ENCODE measurements at regions not wholly inside any gene's neighbourhood (a gene's known extent, or its start where the extent isn't known, plus 50 kb on each side); places are given as distances from the start of the nearest gene placed in this dataset.

- no peak for DNase-seq (ENCODE audit: low read depth)
Observed at GRCh38 chr7:47043304-47043703, 538.6 kb downstream of the TNS3 start.

DNA sequence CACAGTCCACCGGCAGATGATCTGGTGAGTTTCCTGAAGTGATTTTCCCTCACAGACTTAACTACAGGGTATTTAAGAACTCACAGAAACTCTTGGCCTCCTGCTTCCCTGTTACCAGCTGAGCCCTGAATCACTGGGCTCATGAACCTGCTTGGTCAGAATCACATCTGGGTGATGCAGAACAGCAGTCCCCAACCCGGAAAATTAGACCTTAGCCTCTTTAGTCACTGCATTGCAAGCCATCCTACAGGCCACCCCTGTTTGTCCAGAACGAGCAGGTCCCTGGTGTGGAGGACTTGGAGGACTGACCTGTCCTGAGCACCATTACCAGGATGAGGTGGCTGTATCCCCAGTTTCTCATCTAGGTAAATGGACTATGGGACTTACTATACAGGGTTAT lies 539.2 kb downstream of the TNS3 start:
- DNase-seq (ENCODE audit: low read depth), result no peak

GRCh38 chr7:47040795-47041347 lies 541.0 kb downstream of the TNS3 start:
- no peak for DNase-seq (ENCODE audit: low read depth)

GRCh38 chr7:47039904-47040303 lies 542.0 kb downstream of the TNS3 start:
- no peak for DNase-seq (ENCODE audit: low read depth)

- DNase-seq (ENCODE audit: low read depth), result no peak
Observed at GRCh38 chr7:47039089-47039648, 542.7 kb downstream of the TNS3 start.

DNA sequence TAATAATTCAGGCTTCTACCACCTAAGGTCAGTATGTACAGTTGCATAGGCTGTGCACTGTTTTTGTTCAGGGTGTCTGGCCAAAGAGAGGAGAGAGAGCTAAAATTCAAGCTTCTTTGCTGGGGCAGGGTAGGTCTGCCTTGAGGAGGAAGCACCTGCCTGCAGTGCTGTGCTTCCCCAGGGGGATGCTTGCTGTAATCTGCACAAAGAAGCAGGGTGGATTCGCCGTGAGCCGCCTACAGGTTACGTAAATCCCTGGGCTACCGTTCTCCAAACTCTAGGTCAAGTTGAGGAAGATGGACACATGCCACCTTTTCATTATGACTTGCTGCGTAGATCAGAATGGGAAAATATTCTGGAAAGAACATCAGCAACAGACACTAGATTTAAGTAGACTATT lies 543.3 kb downstream of the TNS3 start:
- DNase-seq (ENCODE audit: low read depth), result no peak

GRCh38 chr7:47037607-47038006 lies 544.3 kb downstream of the TNS3 start:
- no peak for DNase-seq (ENCODE audit: low read depth)

GRCh38 chr7:47036909-47037308 lies 545.0 kb downstream of the TNS3 start:
- no peak for DNase-seq (ENCODE audit: low read depth)

- no peak for DNase-seq (ENCODE audit: low read depth)
Observed at GRCh38 chr7:47035522-47035921, 546.4 kb downstream of the TNS3 start.

- no peak for DNase-seq (ENCODE audit: low read depth)
Observed at GRCh38 chr7:47034180-47034579, 547.7 kb downstream of the TNS3 start.

GRCh38 chr7:47032536-47032908 lies 549.4 kb downstream of the TNS3 start:
- DNase-seq (ENCODE audit: low read depth), result no peak

DNA sequence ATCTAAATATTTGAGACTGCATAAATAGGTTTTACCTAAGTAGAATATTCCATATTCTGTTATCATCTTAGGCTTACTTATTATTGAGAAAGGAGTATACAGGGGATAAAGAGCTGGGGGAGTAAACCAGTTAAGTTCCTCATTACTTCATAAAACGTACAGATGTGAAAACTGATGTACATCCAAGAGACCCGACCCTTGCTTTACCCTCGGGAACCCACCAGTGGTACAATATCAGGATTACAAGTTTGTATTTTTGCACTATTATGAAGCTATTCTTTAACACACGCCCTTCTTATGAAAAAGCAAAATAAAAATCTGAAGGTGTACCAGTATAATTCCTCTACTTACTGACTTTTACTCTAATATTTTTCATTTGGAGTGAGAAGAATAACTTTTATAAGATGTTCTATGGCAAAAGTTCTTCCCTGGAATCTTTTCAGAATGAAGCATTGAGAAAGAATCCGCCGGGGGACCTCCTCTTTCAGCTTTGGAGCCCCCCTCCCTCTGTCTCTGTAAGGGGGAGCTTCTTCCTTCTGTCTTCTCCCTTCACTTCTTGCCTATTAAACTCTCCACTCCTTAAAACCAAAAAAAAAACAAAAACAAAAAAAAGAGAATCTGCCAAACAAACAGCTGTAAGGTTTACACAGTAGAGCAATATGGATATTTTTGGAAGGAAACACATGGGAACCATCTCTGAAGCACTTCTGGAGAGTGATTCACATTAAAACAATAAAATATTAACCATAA lies 550.0 kb downstream of the TNS3 start:
- no peak for DNase-seq (ENCODE audit: low read depth)

GRCh38 chr7:47028284-47028683 lies 553.6 kb downstream of the TNS3 start:
- no peak for DNase-seq (ENCODE audit: low read depth)

GRCh38 chr7:47027695-47028240 lies 554.1 kb downstream of the TNS3 start:
- DNase-seq (ENCODE audit: low read depth), result no peak

DNA sequence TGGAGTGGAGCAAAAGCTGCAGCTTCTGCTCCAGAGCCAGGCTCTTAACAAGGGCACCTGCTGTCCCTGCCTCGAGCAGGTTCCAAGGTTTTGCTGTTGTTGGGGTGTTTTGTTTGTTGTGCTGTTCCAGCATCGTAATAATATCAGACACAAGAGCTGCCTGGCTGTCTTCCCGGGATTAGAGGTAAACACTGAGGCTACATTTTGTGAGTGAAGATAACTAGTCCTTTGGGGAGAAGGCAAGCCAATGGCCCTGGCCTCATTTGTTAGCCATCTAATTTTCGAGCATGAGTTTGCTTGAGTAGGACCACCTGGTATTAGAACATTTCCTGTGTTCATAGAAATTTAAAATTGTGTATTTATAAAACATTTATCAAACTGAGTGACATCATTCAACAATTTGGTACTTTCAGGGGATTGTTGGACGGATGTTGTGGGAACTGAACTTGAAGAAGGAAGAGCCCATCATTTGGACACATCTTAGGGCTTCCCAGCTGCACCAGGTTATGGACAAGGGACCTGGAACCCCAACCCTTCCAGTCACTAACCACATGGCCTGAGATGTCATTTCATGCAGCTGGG lies 555.0 kb downstream of the TNS3 start:
- no peak for DNase-seq (ENCODE audit: low read depth)

- no peak for DNase-seq (ENCODE audit: low read depth)
Observed at GRCh38 chr7:47024991-47025390, 556.9 kb downstream of the TNS3 start.

- no peak for DNase-seq (ENCODE audit: low read depth)
Observed at GRCh38 chr7:47008461-47008860, 573.5 kb downstream of the TNS3 start.

DNA sequence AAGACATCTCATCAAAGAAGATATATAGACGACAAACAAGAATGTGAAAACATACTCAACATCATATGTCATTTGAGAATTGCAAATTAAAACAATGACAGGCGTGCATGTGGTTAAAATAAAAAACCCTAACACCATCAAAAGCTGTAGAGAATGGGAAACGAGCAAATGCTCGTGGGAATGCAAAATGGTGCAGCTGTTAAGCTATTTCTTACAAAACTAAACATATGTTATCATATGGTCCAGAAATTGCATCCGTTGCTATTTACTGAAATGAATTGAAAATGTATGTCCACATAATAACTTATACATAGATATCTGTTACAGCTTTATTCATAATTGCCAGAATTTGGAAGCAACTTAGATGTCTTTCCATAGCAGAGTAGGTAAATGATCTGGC lies 574.4 kb downstream of the TNS3 start:
- DNase-seq (ENCODE audit: low read depth), result no peak

DNA sequence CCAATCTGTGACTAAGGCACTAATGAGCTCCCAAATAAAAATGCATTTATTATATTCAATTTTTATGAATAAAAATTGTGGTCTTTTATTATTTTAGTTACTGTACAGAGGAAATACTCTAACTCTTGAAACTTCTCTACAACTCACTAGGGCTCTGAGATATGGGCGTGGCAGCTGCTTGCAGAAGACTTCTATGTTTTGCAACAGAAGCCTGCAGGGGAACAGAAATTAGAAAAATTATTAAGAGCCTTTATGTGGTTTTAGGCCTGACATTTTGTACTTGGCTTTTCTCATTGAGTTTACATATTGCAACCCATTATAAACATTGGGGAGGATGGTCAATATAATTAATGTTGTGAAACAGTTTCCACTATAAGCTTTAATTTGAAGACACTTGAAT lies 581.4 kb downstream of the TNS3 start:
- DNase-seq (ENCODE audit: low read depth), result no peak

- no peak for DNase-seq (ENCODE audit: low read depth)
Observed at GRCh38 chr7:46999866-47000265, 582.0 kb downstream of the TNS3 start.

DNA sequence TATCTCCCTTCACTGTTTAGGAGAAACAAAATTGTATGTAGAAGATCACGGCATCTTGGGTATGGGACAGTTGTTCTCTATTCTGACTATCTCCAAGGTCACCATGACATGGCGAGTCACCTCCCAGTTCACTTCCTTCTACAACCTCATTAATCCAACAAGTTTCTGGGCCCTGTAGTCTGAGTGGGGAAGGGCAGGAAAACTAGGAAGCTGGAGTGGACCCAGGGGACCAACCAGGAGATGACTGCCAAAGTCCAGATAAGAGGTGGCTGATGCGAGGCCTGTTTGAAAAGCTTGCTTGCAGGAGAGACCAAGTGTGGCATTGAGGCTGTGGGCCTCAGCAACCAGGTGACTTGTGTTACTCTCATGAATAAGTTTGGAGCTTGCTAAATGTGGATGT lies 584.9 kb downstream of the TNS3 start:
- no peak for DNase-seq (ENCODE audit: low read depth)

- no peak for DNase-seq (ENCODE audit: low read depth)
Observed at GRCh38 chr7:46993396-46993795, 588.5 kb downstream of the TNS3 start.

- DNase-seq (ENCODE audit: low read depth), result no peak
Observed at GRCh38 chr7:46990761-46991160, 591.1 kb downstream of the TNS3 start.

Data from activated T-cell treated with anti-CD3 and anti-CD28 coated beads for 24 hours (primary cell).